WTC11 (cell line): ENCODE measurements at regions not wholly inside any gene's neighbourhood (a gene's known extent, or its start where the extent isn't known, plus 50 kb on each side); places are given as distances from the start of the nearest gene placed in this dataset.

Source experiments
- ATAC-seq: fragments of 200-7000 bp; cut with Tn5 transposase; 2 replicates; pipeline ENCODE4 v1.10.0; 2021; ENCODE audit warnings: mild to moderate bottlenecking, moderate library complexity
- CTCF ChIA-PET: fragments of 300-600 bp; sonication (Branson Sonifier 250); formaldehyde crosslinking; loops from one replicate; lab custom pipeline; 2021; ENCODE audit warnings: antibody characterized with exemption; lab: Charles Lee
- POLR2A ChIA-PET: fragments of 350-600 bp; sonication (Branson Sonifier 250); formaldehyde crosslinking; loops from one replicate; lab custom pipeline; 2021; ENCODE audit warnings: antibody characterized with exemption; lab: Charles Lee
- DNase-seq: peaks from one replicate; pipeline ENCODE4 v3.0.0; 2021; ENCODE audit warnings: low spot score
- H3K27ac Mint-ChIP-seq: 2 replicates; pipeline ENCODE4 v1.8.0; 2021; ENCODE audit warnings: mixed read lengths
- H3K27me3 Mint-ChIP-seq: 2 replicates; pipeline ENCODE4 v1.8.0; 2021; ENCODE audit warnings: low read depth, mild to moderate bottlenecking, moderate library complexity, mixed read lengths
- H3K36me3 Mint-ChIP-seq: 2 replicates; pipeline ENCODE4 v1.8.0; 2021; ENCODE audit warnings: mixed read lengths
- H3K4me1 Mint-ChIP-seq: 2 replicates; pipeline ENCODE4 v1.8.0; 2022; ENCODE audit warnings: mixed read lengths
- H3K4me3 Mint-ChIP-seq: 2 replicates; pipeline ENCODE4 v1.8.0; 2021; ENCODE audit warnings: mild to moderate bottlenecking, moderate library complexity, mixed read lengths
- H3K9me3 Mint-ChIP-seq: 2 replicates; pipeline ENCODE4 v1.8.0; 2021; ENCODE audit warnings: mixed read lengths
- CREB1 ChIP-seq: sonication (generic); formaldehyde crosslinking; IDR thresholded peaks from 2 replicates; pipeline ENCODE4 v1.8.0; 2023; ENCODE audit warnings: mild to moderate bottlenecking, missing genetic modification reagents
- CREM ChIP-seq: sonication (generic); formaldehyde crosslinking; IDR thresholded peaks from 2 replicates; pipeline ENCODE4 v1.8.1; 2022; ENCODE audit warnings: mild to moderate bottlenecking, missing genetic modification reagents, moderate library complexity
- E2F4 ChIP-seq: sonication (generic); formaldehyde crosslinking; IDR thresholded peaks from 2 replicates; pipeline ENCODE4 v1.8.1; 2022; ENCODE audit warnings: low read depth, mild to moderate bottlenecking, moderate library complexity, missing genetic modification reagents, borderline replicate concordance
- ELF4 ChIP-seq: sonication (generic); formaldehyde crosslinking; IDR thresholded peaks from 2 replicates; pipeline ENCODE4 v1.8.1; 2022; ENCODE audit warnings: low read depth, mild to moderate bottlenecking, moderate library complexity, missing genetic modification reagents
- FOXJ3 ChIP-seq: sonication (generic); formaldehyde crosslinking; IDR thresholded peaks from 2 replicates; pipeline ENCODE4 v1.9.0; 2021; ENCODE audit warnings: missing genetic modification reagents, mild to moderate bottlenecking, borderline replicate concordance
- FOXP4 ChIP-seq: sonication (generic); formaldehyde crosslinking; IDR thresholded peaks from 2 replicates; pipeline ENCODE4 v1.8.0; 2022; ENCODE audit warnings: mild to moderate bottlenecking, missing genetic modification reagents
- HMGXB4 ChIP-seq: sonication (generic); formaldehyde crosslinking; IDR thresholded peaks from 2 replicates; pipeline ENCODE4 v1.8.1; 2023; ENCODE audit warnings: mild to moderate bottlenecking, moderate library complexity, missing genetic modification reagents
- JUN ChIP-seq: sonication (generic); formaldehyde crosslinking; IDR thresholded peaks from 2 replicates; pipeline ENCODE4 v1.8.0; 2023; ENCODE audit warnings: mild to moderate bottlenecking, missing genetic modification reagents
- MYBL2 ChIP-seq: sonication (generic); formaldehyde crosslinking; IDR thresholded peaks from 2 replicates; pipeline ENCODE4 v1.8.1; 2023; ENCODE audit warnings: mild to moderate bottlenecking, moderate library complexity, missing genetic modification reagents
- NFE2L1 ChIP-seq: sonication (generic); formaldehyde crosslinking; IDR thresholded peaks from 2 replicates; pipeline ENCODE4 v1.8.1; 2023; ENCODE audit warnings: missing genetic modification reagents
- NR1H2 ChIP-seq: sonication (generic); formaldehyde crosslinking; IDR thresholded peaks from 2 replicates; pipeline ENCODE4 v1.9.0; 2021; ENCODE audit warnings: mild to moderate bottlenecking, moderate library complexity, missing genetic modification reagents
- SOX15 ChIP-seq: fragments of 250-450 bp; sonication (Bioruptor Pico); IDR thresholded peaks from 2 replicates; pipeline ENCODE4 v1.9.0; 2021; ENCODE audit warnings: mild to moderate bottlenecking
- TEAD4 ChIP-seq: sonication (generic); formaldehyde crosslinking; IDR thresholded peaks from 2 replicates; pipeline ENCODE4 v1.8.0; 2022; ENCODE audit warnings: mild to moderate bottlenecking, missing genetic modification reagents
- ZNF121 ChIP-seq: sonication (generic); formaldehyde crosslinking; IDR thresholded peaks from 2 replicates; pipeline ENCODE4 v1.8.0; 2023; ENCODE audit warnings: missing genetic modification reagents
- ZNF138 ChIP-seq: sonication (generic); formaldehyde crosslinking; conservative IDR thresholded peaks from 2 replicates; pipeline ENCODE4 v1.8.1; 2022; ENCODE audit warnings: mild to moderate bottlenecking, moderate library complexity, missing genetic modification reagents
- ZNF219 ChIP-seq: sonication (generic); formaldehyde crosslinking; IDR thresholded peaks from 2 replicates; pipeline ENCODE4 v1.8.0; 2023; ENCODE audit warnings: missing genetic modification reagents, mild to moderate bottlenecking, borderline replicate concordance
- ZNF281 ChIP-seq: sonication (generic); formaldehyde crosslinking; IDR thresholded peaks from 2 replicates; pipeline ENCODE4 v1.8.0; 2023; ENCODE audit warnings: mild to moderate bottlenecking, missing genetic modification reagents
- ZNF423 ChIP-seq: fragments of 250-450 bp; sonication (Bioruptor Pico); IDR thresholded peaks from 2 replicates; pipeline ENCODE4 v2.1.2; 2022; ENCODE audit warnings: mild to moderate bottlenecking, moderate library complexity
- TF ChIP-seq, protein P1 (sequence below): fragments of 250-450 bp; sonication (Bioruptor Pico); IDR thresholded peaks from 2 replicates; pipeline ENCODE4 v1.8.0; 2021; ENCODE audit warnings: mild to moderate bottlenecking

DNA sequence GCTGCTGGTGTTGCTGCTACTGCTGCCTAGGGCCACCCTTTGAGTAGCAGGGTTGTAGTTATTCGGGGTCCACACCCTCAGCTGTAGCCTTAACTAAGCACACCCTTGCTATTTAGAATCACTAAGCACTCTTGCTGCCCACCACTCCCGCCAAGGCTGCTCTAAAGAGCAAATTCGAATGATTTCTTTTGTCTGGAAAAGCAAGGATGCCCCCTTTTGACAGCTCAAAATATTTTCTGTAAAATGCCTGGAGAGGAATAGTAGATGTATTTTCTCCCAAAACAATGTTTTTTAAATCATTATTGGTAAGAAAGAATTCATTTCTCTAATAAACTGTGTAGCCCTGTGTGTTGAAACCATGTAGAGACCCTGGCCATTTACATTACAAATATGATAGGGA lies 80.8 kb upstream of the PAPOLG start:
- ChIA-PET CTCF (interaction anchor here (0.6 to 5.1 kb wide), 54 partner anchors 10 to 1706 kb away, joined by 3 to 49 read pairs (median 5); partner anchors contain the start of gene PAPOLG), POLR2A (no interaction called here)
- no peak overlapping the region for H3K4me3 Mint-ChIP-seq
- ATAC-seq (peak; percentile 13; the same call in 1 of the 2 replicates), DNase-seq (no peak)
- no peaks in the 10 kb centered on the region; the same call in 1 of the 2 replicates for H3K27me3 Mint-ChIP-seq
- no peak overlapping the region for H3K27ac Mint-ChIP-seq
- H3K36me3 Mint-ChIP-seq, result no peaks in the 10 kb centered on the region
- H3K4me1 Mint-ChIP-seq, result peaks cover 26% of the 10 kb centered on the region
- TF ChIP-seq ZNF281 (no peak), ZNF121 (CRISPR knock-in tag) (no peak), ZNF219 (no peak), CREB1 (CRISPR knock-in tag) (no peak), FOXJ3 (CRISPR knock-in tag) (no peak), SOX15 (CRISPR knock-in tag) (no peak)
- H3K9me3 Mint-ChIP-seq, result no peaks in the 10 kb centered on the region

DNA sequence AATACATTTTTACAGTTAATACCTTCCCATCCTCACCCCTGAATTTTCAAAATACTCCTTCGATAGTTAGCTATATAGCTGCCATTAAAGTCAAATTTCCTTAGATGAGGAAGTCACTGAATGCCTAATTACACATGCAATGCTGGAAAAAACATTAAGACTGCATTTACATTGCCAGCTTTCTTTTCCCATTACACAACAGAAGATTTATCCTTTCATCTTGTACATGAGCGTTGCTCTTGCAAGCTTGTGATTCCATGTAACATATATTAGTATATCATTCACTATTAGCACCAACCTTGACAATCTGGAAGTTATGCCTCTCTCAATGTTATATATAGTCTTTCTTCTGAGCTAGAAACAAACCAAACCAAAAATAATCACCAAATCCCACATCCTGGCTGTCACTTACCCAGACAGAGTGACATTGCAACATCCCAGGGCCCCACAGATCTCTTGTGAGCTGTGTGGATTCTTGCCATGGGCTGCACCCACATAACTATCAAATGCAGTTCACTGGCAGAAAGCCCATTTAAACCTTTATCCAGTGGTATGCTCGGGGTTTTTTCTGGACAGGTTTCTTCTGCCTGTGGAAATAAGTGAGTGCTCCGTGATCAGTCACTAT lies 79.2 kb upstream of the PAPOLG start:
- Mint-ChIP-seq H3K36me3 (no peaks in the 10 kb centered on the region), H3K27ac (no peak overlapping the region), H3K27me3 (no peaks in the 10 kb centered on the region; the same call in 1 of the 2 replicates), H3K4me3 (no peak overlapping the region), H3K4me1 (peaks cover 19% of the 10 kb centered on the region), H3K9me3 (no peaks in the 10 kb centered on the region)
- ATAC-seq (no peak), DNase-seq (no peak)
- TF ChIP-seq MYBL2 (CRISPR knock-in tag) (no peak), E2F4 (CRISPR knock-in tag) (no peak), ZNF138 (no peak), ZNF423 (CRISPR knock-in tag) (no peak)
- CTCF ChIA-PET, result interaction anchor here (3.9 to 5.1 kb wide), 2 partner anchors 33 to 94 kb away, joined by 39 to 49 read pairs; no protein-coding TSS in a partner anchor
- POLR2A ChIA-PET, result no interaction called here

DNA sequence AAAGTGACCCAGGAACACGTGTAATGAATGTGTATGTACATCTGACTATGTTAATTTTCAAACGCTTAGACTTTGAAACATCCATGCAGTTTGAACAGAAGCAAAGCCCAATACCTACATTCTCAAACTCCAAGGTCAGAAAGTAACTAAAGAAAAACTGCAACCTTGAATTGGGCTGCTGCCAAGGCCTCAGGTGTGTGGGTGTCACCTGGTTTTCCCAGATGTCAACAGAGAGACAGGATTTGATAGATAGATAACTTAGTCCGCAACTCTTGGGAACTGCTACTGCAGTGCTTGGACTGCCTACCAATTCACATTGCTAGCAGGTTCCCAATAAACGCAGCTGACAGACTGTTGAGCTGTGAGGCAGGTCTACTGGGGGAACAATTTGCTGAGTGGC lies 78.7 kb upstream of the PAPOLG start:
- Mint-ChIP-seq H3K9me3 (no peaks in the 10 kb centered on the region), H3K27ac (no peak overlapping the region), H3K36me3 (no peaks in the 10 kb centered on the region), H3K27me3 (no peaks in the 10 kb centered on the region; the same call in none of the 2 replicates), H3K4me1 (peaks cover 14% of the 10 kb centered on the region), H3K4me3 (no peak overlapping the region)
- ChIA-PET POLR2A (no interaction called here), CTCF (interaction anchor here (5.1 kb wide), 1 partner anchor 95 kb away, joined by 49 read pairs; no protein-coding TSS in a partner anchor)
- DNase-seq (no peak), ATAC-seq (no peak)
- TF ChIP-seq FOXP4 (CRISPR knock-in tag) (no peak), FOXJ3 (CRISPR knock-in tag) (no peak), JUN (no peak), TEAD4 (CRISPR knock-in tag) (no peak), CREM (no peak)

DNA sequence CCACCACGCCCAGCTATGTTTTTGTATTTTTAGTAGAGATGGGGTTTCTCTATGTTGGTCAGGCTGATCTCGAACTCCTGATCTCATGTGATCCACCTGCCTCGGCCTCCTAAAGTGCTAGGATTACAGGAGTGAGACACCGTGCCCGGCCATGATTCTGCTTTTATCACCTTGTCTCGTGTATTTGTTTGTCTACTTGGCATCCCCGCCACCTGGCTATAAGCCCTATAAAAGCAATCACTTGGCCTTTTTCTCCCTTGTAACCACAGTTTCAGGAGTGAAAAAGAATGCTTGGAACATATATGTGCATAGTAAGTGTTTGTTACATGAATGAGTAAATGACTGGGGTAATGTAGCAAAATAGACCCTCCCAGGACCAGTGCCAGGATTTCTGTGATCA lies 77.5 kb upstream of the PAPOLG start:
- DNase-seq (no peak), ATAC-seq (no peak)
- ChIA-PET POLR2A (no interaction called here), CTCF (no interaction called here)
- H3K36me3 Mint-ChIP-seq, result no peaks in the 10 kb centered on the region
- H3K27me3 Mint-ChIP-seq, result no peaks in the 10 kb centered on the region; the same call in none of the 2 replicates
- H3K4me1 Mint-ChIP-seq, result peaks cover 13% of the 10 kb centered on the region
- no peaks in the 10 kb centered on the region for H3K9me3 Mint-ChIP-seq
- H3K4me3 Mint-ChIP-seq, result no peak overlapping the region
- H3K27ac Mint-ChIP-seq, result no peak overlapping the region
- TF ChIP-seq NFE2L1 (no peak), NR1H2 (CRISPR knock-in tag) (no peak), ELF4 (CRISPR knock-in tag) (no peak), HMGXB4 (no peak)
- TF ChIP-seq, protein P1, sequence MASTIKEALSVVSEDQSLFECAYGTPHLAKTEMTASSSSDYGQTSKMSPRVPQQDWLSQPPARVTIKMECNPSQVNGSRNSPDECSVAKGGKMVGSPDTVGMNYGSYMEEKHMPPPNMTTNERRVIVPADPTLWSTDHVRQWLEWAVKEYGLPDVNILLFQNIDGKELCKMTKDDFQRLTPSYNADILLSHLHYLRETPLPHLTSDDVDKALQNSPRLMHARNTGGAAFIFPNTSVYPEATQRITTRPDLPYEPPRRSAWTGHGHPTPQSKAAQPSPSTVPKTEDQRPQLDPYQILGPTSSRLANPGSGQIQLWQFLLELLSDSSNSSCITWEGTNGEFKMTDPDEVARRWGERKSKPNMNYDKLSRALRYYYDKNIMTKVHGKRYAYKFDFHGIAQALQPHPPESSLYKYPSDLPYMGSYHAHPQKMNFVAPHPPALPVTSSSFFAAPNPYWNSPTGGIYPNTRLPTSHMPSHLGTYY (CRISPR knock-in tag), result no peak
